ENCODE measurements at regions not wholly inside any gene's neighbourhood (a gene's known extent, or its start where the extent isn't known, plus 50 kb on each side); places are given as distances from the start of the nearest gene placed in this dataset.

- no peak overlapping the region for H3K27ac ChIP-seq
- TF ChIP-seq CTCF (conservative IDR thresholded peaks at IDR 0.05) = no peak
Measured at GRCh38 chr2:144280009-144280408, 239.9 kb downstream of the ZEB2 start.

- no peak for TF ChIP-seq CTCF (conservative IDR thresholded peaks at IDR 0.05)
- H3K27ac ChIP-seq = no peak overlapping the region
Measured at GRCh38 chr2:144279165-144279564, 240.8 kb downstream of the ZEB2 start.

- no peak for TF ChIP-seq CTCF (conservative IDR thresholded peaks at IDR 0.05)
- H3K27ac ChIP-seq = no peak overlapping the region
Measured at GRCh38 chr2:144277622-144278354, 242.1 kb downstream of the ZEB2 start.

- H3K27ac ChIP-seq = no peak overlapping the region
- no peak for TF ChIP-seq CTCF (conservative IDR thresholded peaks at IDR 0.05)
Measured at GRCh38 chr2:144275340-144275739, 244.6 kb downstream of the ZEB2 start.

- TF ChIP-seq CTCF (conservative IDR thresholded peaks at IDR 0.05) = no peak
- no peak overlapping the region for H3K27ac ChIP-seq
Measured at GRCh38 chr2:144274131-144274530, 245.8 kb downstream of the ZEB2 start.

- no peak overlapping the region for H3K27ac ChIP-seq
- TF ChIP-seq CTCF (conservative IDR thresholded peaks at IDR 0.05) = no peak
Measured at GRCh38 chr2:144270951-144271350, 249.0 kb downstream of the ZEB2 start.

GRCh38 chr2:144268036-144268678 is 251.8 kb downstream of the ZEB2 start:
- H3K27ac ChIP-seq = no peak overlapping the region
- no peak for TF ChIP-seq CTCF (conservative IDR thresholded peaks at IDR 0.05)

All from VCaP (cell line).